Stimulated activated CD4-positive, alpha-beta T cell treated with anti-CD3 and anti-CD28 coated beads, Interleukin-4, amount 100 ng/mL, for 4 hours (primary cell): ENCODE measurements at regions not wholly inside any gene's neighbourhood (a gene's known extent, or its start where the extent isn't known, plus 50 kb on each side); places are given as distances from the start of the nearest gene placed in this dataset.
"Not testable (repeated sequence)": the region's sequence is repeated elsewhere in the genome, so short reads cannot be mapped to it uniquely, and the experiment has no call there.

ENCODE experiments used
- DNase-seq, 2 experiments: peaks; one replicate each; pipeline ENCODE4 v3.0.0-alpha.2; 2020

DNA sequence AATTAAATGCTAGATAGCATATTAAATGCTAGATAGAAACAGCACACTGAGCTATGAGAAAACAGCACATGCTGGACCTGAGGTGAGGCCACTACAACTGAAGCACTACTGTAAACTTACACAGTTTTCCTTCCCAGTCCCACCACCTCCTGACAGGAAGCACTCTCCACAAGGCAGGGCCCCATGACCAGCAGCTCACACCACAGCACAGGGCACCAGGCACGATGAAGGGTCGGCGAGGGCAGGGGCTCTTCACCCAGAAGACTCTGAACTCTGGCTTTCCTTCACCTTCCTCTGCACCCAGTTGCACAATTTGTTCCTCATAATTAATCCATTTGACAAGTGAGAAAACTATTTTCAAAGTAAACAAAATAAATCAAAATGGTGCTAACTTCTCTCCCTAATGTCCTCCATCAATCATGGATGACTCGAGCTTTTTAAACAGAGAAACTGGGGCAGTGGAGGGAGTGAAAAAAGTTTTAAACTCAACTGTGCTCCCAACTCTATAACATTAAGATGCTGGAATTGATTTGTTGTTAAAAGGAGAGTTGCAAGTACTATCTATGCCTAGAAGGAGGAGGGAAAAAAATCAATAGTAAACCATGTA is 568.7 kb downstream of the UQCRFS1 start:
- no peak for DNase-seq

DNA sequence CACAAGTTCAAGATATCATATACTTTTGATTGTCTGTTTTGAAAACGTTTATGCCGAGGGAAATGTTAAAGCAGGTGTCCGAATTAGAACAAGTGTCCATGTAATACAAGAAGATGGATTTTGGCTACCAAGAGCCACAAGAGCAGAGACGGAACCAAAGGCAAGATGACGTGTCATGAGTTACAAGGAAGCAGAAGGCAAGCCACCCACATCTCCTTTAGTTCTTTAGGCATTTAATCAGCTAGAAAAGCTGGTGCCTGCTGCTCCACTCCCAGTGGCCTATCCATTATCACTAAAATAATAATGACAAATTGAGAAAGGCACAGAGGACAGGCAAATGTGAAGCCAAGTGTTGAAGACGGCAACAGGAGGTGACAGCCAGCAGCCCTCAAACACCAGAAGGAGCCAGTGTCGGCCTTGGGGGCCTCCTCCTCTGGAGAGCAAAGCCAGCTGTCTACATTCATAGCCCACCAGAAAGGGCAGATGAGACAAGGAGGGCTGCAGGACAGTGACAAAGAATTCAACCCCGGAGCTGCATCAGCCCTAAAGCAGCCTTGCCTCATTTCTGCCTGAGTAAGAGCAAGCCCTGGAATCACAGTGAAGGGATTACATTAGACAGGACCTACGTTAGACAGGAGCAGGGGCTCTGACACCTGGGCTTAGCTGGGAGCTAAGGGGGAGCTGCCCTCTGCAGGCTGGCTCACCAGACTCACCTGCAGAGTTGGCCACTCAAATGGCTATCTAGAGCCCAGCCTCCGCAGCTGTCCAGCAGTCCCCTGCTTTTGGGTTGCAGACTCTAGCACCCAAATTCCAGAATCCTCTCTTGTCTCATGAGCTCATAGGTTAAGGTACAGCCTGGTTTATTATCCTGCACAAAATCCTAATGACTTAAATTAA is 569.9 kb downstream of the UQCRFS1 start:
- DNase-seq, result no peak

DNA sequence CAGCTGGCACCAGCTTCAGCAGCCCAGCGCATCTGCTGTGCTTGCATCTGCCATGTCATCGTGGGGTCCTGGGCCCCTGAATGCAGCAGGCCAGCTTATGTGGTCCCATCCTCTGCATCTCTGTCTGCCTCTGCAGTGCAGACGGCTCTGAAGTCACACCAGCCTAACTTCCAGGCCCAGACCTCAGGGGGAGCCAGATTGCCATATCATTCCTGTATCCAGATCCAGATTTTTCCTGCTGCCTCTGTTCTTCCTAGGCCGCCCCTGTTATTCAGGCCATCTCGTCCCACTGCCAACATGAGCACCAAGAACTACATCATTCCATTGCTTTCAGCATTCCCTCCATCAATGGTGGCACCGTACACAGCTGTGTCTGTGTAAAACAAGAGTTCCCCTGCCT is 571.6 kb downstream of the UQCRFS1 start:
- DNase-seq, result no peak

DNA sequence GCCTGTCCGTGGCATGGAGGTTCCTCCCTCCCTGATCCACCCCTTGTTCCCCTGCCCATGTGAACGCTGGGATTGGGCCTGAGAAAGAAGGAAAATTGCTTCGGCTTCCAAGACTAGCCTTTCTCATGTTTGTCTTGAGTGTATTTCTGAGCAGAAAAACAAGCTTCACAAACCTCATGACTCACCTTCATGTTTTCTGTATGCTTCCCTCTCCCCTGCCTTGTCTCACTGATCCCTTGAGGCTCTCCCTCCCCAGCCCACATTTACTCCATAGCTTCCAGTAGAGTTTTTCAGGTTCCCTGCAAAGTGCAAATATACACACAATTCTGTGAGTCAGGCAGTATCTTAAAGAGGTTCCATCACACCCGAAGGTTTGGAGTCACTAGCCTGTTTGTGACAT is 572.4 kb downstream of the UQCRFS1 start:
- DNase-seq, result no peak

DNA sequence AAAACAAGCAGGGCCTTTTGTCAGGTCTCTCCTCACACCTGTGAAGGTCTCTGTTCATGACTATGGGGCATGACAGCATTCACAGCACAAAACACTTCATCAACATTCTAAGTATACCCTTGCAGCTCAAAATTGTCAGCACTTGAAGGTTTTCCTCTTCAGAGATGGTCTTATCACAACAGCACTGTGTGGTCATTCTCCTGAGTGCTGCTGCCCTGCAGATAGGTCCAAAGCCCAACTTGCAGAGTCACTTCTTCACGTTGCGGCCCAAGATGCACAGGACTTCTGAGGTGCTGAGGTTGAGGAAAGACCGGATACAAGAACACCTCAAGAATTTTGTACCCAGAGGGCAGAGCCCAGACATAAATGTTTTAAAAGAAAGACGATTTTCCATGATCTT is 574.5 kb downstream of the UQCRFS1 start:
- no peak for DNase-seq

DNA sequence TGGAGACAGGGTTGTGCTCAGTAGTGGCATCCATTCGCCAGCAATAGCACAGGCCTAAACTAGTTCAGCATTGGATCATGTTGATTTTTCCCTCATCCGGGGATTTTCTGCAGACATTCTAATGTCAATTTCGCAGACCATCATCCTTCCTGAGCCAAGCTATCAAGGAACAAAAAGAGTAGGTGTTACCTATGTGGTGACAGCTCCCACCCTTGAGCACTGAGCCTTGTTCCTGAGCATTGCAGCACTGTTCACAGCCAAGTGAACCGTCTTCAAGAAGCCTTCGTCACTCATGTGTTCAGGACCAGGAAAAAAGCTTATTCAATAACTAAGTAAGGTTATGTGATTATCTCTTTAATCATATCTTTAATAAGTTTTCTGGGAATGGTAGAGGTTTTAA is 576.2 kb downstream of the UQCRFS1 start:
- no peak for DNase-seq

- DNase-seq, result no peak
These were observed 576.8 kb downstream of the UQCRFS1 start for GRCh38 chr19:28636016-28636629.

DNA sequence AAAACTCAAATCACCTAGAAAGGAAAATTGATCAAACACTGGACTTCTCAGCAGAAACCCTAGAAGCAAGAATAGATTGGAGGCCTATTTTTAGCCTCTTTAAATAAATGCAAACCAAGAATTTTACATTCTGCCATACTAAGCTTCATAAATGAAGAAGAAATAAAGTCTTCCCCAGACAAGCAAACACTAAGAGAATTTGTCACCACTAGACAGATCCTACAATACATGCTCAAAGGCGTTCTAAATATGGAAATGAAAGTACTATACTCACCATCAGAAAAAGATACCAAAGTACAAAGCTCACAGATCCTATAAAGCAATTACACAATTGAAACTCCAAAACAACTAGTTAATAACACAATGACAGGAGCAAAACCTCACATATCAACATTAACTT is 578.1 kb downstream of the UQCRFS1 start:
- DNase-seq, result no peak

DNA sequence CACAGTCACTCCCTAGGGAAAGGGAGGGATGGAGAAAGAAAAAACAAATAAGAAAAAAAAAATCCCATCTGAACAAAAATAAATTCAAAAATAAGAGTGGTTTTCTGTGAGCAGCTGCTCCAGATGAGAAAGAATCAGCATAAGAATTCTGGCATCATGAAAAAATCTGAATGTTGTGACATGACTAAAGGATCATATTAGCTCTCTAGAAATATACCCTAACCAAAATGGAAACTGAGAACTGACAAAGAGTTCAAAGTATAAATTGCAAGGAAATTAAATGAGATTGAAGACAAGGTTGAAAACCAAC is 579.0 kb downstream of the UQCRFS1 start:
- no peak for DNase-seq

- peak; percentile 22 to 25 for DNase-seq
These were observed 579.5 kb downstream of the UQCRFS1 start for GRCh38 chr19:28633319-28634018.

DNA sequence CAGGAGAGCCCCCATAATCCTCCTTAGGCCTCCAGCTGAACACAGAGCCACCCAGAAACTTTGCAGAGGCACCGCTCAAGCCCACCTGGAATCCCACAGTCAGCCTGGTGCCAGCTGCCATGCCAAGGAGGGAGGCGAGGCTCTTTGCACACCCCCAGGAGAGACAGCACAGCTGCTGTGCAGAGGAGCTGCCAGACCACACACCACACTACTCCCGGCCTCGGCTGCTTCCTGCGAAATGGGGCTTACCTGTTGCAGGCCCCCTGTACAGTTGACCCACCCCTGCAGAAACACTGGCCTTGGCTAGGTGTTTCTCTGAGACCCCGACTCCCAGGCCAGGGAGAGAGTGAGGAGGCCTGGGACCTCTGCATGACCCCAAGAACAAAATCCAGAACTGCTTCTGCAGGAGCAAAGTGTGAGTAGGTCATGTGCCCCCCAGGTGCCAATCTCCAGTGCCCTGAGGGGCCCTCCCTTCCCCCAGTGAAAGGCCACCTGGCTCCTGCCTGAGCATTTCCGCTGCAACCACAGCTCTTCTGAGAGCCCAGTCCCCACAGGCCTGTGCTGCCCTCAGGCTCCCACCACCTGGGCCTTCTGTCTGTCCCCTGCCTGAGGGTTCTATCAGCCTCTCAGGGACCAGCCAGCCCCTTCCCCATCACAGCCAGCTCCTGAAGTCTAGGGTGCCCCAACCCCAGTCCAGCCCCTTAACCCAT is 580.4 kb downstream of the UQCRFS1 start:
- DNase-seq, result no peak

DNA sequence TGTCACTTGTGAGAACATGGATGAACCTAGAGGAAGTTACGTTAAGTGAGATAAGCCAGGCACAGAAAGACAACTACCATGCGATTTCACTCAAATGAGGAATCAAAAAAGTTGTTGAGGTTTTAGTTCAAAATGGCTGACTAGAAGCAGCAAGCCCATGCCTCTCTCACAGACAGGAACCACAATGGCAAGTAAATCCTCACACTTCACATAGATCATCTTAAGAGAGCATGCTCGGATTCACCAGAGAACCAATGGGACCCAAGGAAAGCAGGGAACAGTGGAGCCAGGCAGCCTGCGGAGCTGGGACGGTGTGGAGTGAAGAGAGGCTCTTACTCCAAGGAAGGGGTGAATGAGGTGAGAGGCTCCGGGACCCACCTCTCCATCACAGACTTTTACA is 581.0 kb downstream of the UQCRFS1 start:
- DNase-seq, result no peak

GRCh38 chr19:28627669-28628068 is 585.3 kb downstream of the UQCRFS1 start:
- DNase-seq, result no peak

DNA sequence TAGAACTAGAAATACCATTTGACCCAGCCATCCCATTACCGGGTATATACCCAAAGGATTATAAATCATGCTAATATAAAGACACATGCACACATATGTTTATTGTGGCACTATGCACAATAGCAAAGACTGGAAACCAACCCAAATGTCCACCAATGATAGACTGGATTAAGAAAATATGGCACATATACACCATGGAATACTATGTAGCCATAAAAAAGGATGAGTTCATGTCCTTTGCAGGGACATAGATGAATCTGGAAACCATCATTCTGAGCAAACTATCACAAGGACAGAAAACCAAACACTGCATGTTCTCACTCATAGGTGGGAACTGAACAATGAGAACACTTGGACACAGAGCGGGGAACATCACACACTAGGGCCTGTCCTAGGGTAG is 586.5 kb downstream of the UQCRFS1 start:
- not testable (repeated sequence) for DNase-seq

DNA sequence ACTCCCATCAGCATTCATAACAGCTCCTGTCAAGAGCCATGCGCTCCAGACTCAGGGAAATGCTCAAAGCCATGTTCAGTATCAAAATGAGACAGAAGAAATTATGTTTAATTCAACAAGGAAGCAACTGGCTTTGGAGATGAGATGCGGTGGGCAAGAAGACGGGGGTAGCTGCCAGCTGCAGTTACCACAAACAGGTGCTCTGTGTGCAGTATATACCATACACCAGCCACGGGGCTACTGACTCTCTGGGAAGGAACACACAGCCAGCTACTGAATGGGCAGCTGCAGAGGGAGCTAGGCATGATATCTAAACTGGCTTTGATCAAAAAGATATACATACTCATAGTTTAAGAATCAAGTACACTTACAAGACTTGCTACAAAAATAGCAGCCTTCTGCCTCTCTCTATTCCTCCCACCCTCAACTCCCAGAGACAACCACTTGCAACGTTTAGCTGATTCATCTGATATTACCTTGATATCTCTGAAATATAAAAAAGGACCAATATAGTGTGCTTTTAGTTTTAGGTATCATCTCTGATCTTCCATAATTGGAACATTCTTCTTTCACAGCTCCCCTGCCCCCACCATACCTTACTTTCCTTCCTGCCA is 593.0 kb downstream of the UQCRFS1 start:
- no peak for DNase-seq

GRCh38 chr19:28618504-28618903 is 594.4 kb downstream of the UQCRFS1 start:
- DNase-seq, result no peak

DNA sequence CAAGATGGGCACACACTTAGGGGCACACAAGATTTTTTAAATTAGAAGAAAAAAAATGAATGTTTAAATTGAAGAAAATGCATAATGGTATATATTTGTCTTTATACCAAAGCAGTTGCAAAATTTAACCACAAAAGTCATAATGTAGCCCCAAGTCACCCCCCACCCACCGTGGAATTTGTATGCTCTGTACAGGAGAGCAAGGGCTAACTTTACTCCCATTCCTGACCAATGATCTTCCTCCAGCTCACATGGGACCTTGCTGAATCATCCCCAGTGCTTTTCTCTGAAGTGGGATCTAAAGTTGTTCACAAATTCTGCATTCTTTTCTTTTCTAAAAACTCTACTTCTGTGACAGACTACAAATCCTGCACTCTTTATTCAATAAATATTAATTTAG is 597.0 kb downstream of the UQCRFS1 start:
- no peak for DNase-seq

DNA sequence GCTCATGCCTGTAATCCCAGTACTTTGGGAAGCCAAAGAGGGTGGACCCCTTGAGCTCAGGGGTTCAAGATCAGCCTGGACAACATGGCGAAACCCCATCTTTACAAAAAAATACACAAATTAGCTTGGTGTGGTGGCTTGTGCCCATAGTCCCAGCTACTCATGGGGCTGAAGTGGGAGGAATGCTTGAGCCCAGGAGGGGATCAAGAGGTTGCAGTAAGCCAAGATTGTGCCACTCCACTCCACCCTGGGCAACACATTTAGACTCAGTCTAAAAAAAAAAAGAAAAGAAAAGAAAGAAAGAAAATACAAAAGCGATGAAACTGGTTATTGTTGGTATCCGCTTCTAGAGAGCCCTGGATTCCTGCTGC is 597.4 kb downstream of the UQCRFS1 start:
- no peak for DNase-seq

DNA sequence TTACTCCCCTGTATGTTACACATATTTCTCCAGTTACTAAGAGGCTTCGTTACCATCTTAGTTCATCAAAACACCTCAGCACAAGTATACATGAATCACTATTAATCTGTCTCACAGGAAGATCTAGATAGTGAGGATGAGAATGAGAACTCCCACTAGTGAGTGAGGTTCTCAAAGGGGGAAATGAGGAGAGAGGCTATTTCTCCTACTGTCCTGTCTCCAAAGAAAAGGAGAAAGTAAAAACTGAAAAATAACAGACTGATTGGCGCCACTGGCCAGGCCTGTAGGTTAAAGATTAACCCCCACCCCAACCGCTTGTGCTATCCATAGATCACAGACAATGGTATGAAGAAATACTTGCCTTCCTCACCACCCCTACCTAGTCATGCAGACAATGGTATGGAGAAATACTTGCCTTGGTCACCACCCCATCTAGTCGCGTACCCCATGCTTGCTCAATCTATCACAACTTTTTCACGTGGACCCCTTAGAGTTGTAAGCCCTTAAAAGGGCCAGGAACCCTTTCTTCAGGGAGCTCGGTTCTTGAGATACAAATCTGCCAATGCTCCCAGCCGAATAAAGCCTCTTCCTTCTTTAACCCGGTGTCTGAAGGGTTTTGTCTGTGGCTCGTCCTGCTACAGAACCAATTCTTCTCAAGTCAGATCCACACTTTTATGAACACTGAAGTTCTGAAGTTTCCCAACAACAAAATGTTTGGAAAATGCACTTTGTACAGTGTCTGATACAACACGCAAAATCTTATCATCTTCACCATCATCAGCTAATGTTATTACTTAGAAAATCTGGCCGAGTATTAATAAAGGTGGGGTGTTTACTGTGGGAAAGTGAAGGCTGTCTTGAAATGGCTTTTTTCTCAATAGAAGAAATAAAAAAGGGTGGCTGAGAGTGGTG is 598.1 kb downstream of the UQCRFS1 start:
- no peak for DNase-seq

- no peak for DNase-seq
These were observed 600.6 kb downstream of the UQCRFS1 start for GRCh38 chr19:28612275-28612769.

DNA sequence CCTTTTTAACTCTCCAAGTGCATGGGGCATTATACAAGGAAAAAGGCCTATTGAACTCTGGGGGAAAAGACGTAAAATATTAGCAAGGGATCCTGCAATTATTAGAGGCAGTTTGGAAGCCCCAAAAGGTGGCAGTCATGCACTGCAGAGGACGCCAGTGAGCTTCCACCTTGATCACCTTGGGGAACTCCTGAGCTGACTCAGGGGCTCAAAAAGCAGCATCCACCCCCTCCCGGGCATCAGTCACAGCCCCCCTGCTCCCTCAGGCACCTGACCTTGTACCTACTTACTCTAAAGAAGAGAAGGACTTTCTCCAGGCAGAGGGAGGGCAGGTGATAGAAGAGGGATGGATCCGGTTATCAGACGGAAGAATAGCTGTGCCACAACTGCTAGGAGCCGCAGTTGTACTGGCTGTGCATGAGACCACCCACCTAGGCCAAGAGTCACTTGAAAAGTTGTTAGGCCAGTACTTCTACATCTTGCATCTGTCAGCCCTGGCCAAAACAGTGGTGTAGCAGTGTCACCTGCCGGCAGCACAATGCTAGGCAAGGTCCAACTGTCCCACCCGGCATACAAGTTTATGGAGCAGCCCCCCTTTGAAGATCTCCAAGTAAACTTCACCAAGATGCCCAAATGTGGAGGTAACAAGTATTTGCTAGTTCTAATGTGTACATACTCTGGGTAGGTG is 601.6 kb downstream of the UQCRFS1 start:
- not testable (repeated sequence) for DNase-seq
